ENCODE measurements at regions not wholly inside any gene's neighbourhood (a gene's known extent, or its start where the extent isn't known, plus 50 kb on each side); places are given as distances from the start of the nearest gene placed in this dataset.
"Not testable (repeated sequence)": the region's sequence is repeated elsewhere in the genome, so short reads cannot be mapped to it uniquely, and the experiment has no call there.

- no peak overlapping the region for H3K9ac ChIP-seq (ENCODE audit: low read depth, low read length)
- H3K9me3 ChIP-seq (ENCODE audit: control insufficient read depth, insufficient read depth, low read length): no peaks in the 10 kb centered on the region
- no peaks in the 10 kb centered on the region for H3K27me3 ChIP-seq (ENCODE audit: control insufficient read depth, insufficient read depth, low read length)
- no peaks in the 10 kb centered on the region for H3K36me3 ChIP-seq (ENCODE audit: control insufficient read depth, insufficient read depth, low read length)
- H3K4me3 ChIP-seq (ENCODE audit: low read depth, low read length): no peak overlapping the region
- no peaks in the 10 kb centered on the region for H3K4me1 ChIP-seq (ENCODE audit: control insufficient read depth, insufficient read depth, low read length)
Observed at GRCh38 chr2:156779416-156780120, 343.4 kb downstream of the GPD2 start.

- not testable (repeated sequence) for H3K36me3 ChIP-seq (ENCODE audit: control insufficient read depth, insufficient read depth, low read length); H3K4me3 ChIP-seq (ENCODE audit: low read depth, low read length); H3K4me1 ChIP-seq (ENCODE audit: control insufficient read depth, insufficient read depth, low read length); H3K9ac ChIP-seq (ENCODE audit: low read depth, low read length); H3K27me3 ChIP-seq (ENCODE audit: control insufficient read depth, insufficient read depth, low read length); H3K9me3 ChIP-seq (ENCODE audit: control insufficient read depth, insufficient read depth, low read length)
Observed at GRCh38 chr2:156781677-156782076, 345.5 kb downstream of the GPD2 start.

- H3K27me3 ChIP-seq (ENCODE audit: control insufficient read depth, insufficient read depth, low read length): no peaks in the 10 kb centered on the region
- H3K9me3 ChIP-seq (ENCODE audit: control insufficient read depth, insufficient read depth, low read length): no peaks in the 10 kb centered on the region
- H3K4me3 ChIP-seq (ENCODE audit: low read depth, low read length): no peak overlapping the region
- no peak overlapping the region for H3K9ac ChIP-seq (ENCODE audit: low read depth, low read length)
- no peaks in the 10 kb centered on the region for H3K36me3 ChIP-seq (ENCODE audit: control insufficient read depth, insufficient read depth, low read length)
- no peaks in the 10 kb centered on the region for H3K4me1 ChIP-seq (ENCODE audit: control insufficient read depth, insufficient read depth, low read length)
Observed at GRCh38 chr2:156784020-156784701, 348.0 kb downstream of the GPD2 start.

GRCh38 chr2:156787517-156787916, 351.3 kb downstream of the GPD2 start:
- Histone ChIP-seq H3K36me3 (ENCODE audit: control insufficient read depth, insufficient read depth, low read length) (no peaks in the 10 kb centered on the region), H3K27me3 (ENCODE audit: control insufficient read depth, insufficient read depth, low read length) (no peaks in the 10 kb centered on the region), H3K9me3 (ENCODE audit: control insufficient read depth, insufficient read depth, low read length) (no peaks in the 10 kb centered on the region), H3K4me1 (ENCODE audit: control insufficient read depth, insufficient read depth, low read length) (no peaks in the 10 kb centered on the region), H3K9ac (ENCODE audit: low read depth, low read length) (no peak overlapping the region), H3K4me3 (ENCODE audit: low read depth, low read length) (no peak overlapping the region)

- H3K4me3 ChIP-seq (ENCODE audit: low read depth, low read length): no peak overlapping the region
- no peaks in the 10 kb centered on the region for H3K9me3 ChIP-seq (ENCODE audit: control insufficient read depth, insufficient read depth, low read length)
- H3K27me3 ChIP-seq (ENCODE audit: control insufficient read depth, insufficient read depth, low read length): no peaks in the 10 kb centered on the region
- H3K9ac ChIP-seq (ENCODE audit: low read depth, low read length): no peak overlapping the region
- H3K36me3 ChIP-seq (ENCODE audit: control insufficient read depth, insufficient read depth, low read length): no peaks in the 10 kb centered on the region
- H3K4me1 ChIP-seq (ENCODE audit: control insufficient read depth, insufficient read depth, low read length): peaks cover 3% of the 10 kb centered on the region
Observed at GRCh38 chr2:156790343-156791037, 354.3 kb downstream of the GPD2 start.

- Histone ChIP-seq H3K27me3 (ENCODE audit: control insufficient read depth, insufficient read depth, low read length) (no peaks in the 10 kb centered on the region), H3K4me3 (ENCODE audit: low read depth, low read length) (no peak overlapping the region), H3K9ac (ENCODE audit: low read depth, low read length) (no peak overlapping the region), H3K9me3 (ENCODE audit: control insufficient read depth, insufficient read depth, low read length) (no peaks in the 10 kb centered on the region), H3K36me3 (ENCODE audit: control insufficient read depth, insufficient read depth, low read length) (no peaks in the 10 kb centered on the region), H3K4me1 (ENCODE audit: control insufficient read depth, insufficient read depth, low read length) (peaks cover 3% of the 10 kb centered on the region)
Observed at GRCh38 chr2:156792242-156792840, 356.2 kb downstream of the GPD2 start.

- no peaks in the 10 kb centered on the region for H3K36me3 ChIP-seq (ENCODE audit: control insufficient read depth, insufficient read depth, low read length)
- H3K9ac ChIP-seq (ENCODE audit: low read depth, low read length): no peak overlapping the region
- H3K4me3 ChIP-seq (ENCODE audit: low read depth, low read length): no peak overlapping the region
- peaks cover 33% of the 10 kb centered on the region for H3K4me1 ChIP-seq (ENCODE audit: control insufficient read depth, insufficient read depth, low read length)
- no peaks in the 10 kb centered on the region for H3K27me3 ChIP-seq (ENCODE audit: control insufficient read depth, insufficient read depth, low read length)
- H3K9me3 ChIP-seq (ENCODE audit: control insufficient read depth, insufficient read depth, low read length): no peaks in the 10 kb centered on the region
Observed at GRCh38 chr2:156797832-156798231, 361.7 kb downstream of the GPD2 start.

- Histone ChIP-seq H3K27me3 (ENCODE audit: control insufficient read depth, insufficient read depth, low read length) (no peaks in the 10 kb centered on the region), H3K4me3 (ENCODE audit: low read depth, low read length) (no peak overlapping the region)
Observed at GRCh38 chr2:156800065-156800653, 364.0 kb downstream of the GPD2 start.

GRCh38 chr2:156800781-156801361, 364.7 kb downstream of the GPD2 start:
- Histone ChIP-seq H3K4me3 (ENCODE audit: low read depth, low read length) (no peak overlapping the region), H3K9ac (ENCODE audit: low read depth, low read length) (no peak overlapping the region), H3K9me3 (ENCODE audit: control insufficient read depth, insufficient read depth, low read length) (no peaks in the 10 kb centered on the region), H3K36me3 (ENCODE audit: control insufficient read depth, insufficient read depth, low read length) (no peaks in the 10 kb centered on the region), H3K27me3 (ENCODE audit: control insufficient read depth, insufficient read depth, low read length) (no peaks in the 10 kb centered on the region), H3K4me1 (ENCODE audit: control insufficient read depth, insufficient read depth, low read length) (peaks cover 39% of the 10 kb centered on the region)

More at GRCh38 chr2:156800065-156800653, 364.0 kb downstream of the GPD2 start:
- H3K36me3 ChIP-seq (ENCODE audit: control insufficient read depth, insufficient read depth, low read length): no peaks in the 10 kb centered on the region
- peaks cover 39% of the 10 kb centered on the region for H3K4me1 ChIP-seq (ENCODE audit: control insufficient read depth, insufficient read depth, low read length)
- no peaks in the 10 kb centered on the region for H3K9me3 ChIP-seq (ENCODE audit: control insufficient read depth, insufficient read depth, low read length)
- H3K9ac ChIP-seq (ENCODE audit: low read depth, low read length): no peak overlapping the region

GRCh38 chr2:156803243-156803642, 367.1 kb downstream of the GPD2 start:
- Histone ChIP-seq H3K9me3 (ENCODE audit: control insufficient read depth, insufficient read depth, low read length) (no peaks in the 10 kb centered on the region), H3K9ac (ENCODE audit: low read depth, low read length) (no peak overlapping the region), H3K36me3 (ENCODE audit: control insufficient read depth, insufficient read depth, low read length) (no peaks in the 10 kb centered on the region), H3K4me3 (ENCODE audit: low read depth, low read length) (no peak overlapping the region), H3K4me1 (ENCODE audit: control insufficient read depth, insufficient read depth, low read length) (peaks cover 39% of the 10 kb centered on the region), H3K27me3 (ENCODE audit: control insufficient read depth, insufficient read depth, low read length) (no peaks in the 10 kb centered on the region)

- Histone ChIP-seq H3K36me3 (ENCODE audit: control insufficient read depth, insufficient read depth, low read length) (no peaks in the 10 kb centered on the region), H3K4me1 (ENCODE audit: control insufficient read depth, insufficient read depth, low read length) (peaks cover 39% of the 10 kb centered on the region), H3K27me3 (ENCODE audit: control insufficient read depth, insufficient read depth, low read length) (no peaks in the 10 kb centered on the region), H3K9me3 (ENCODE audit: control insufficient read depth, insufficient read depth, low read length) (no peaks in the 10 kb centered on the region), H3K4me3 (ENCODE audit: low read depth, low read length) (no peak overlapping the region), H3K9ac (ENCODE audit: low read depth, low read length) (no peak overlapping the region)
Observed at GRCh38 chr2:156803967-156804366, 367.8 kb downstream of the GPD2 start.

All from iPS-15b (cell line).